SU-DHL-6 (cell line): ENCODE measurements at regions not wholly inside any gene's neighbourhood (a gene's known extent, or its start where the extent isn't known, plus 50 kb on each side); places are given as distances from the start of the nearest gene placed in this dataset.

Experiments used
- CTCF ChIP-seq: fragments of 200-600 bp; sonication (generic); IDR thresholded peaks from one replicate; pipeline ENCODE4 v1.5.1; 2017; ENCODE audit warnings: antibody characterized with exemption, mild to moderate bottlenecking, low read length, moderate library complexity; ENCODE audit not compliant: insufficient read depth, poor library complexity, severe bottlenecking
- EZH2phosphoT487 ChIP-seq: fragments of 200-600 bp; sonication (generic), shearing (Covaris generic); conservative IDR thresholded peaks from 2 replicates; pipeline ENCODE4 v1.6.1; 2018; ENCODE audit warnings: mild to moderate bottlenecking, antibody characterized with exemption, low read length, moderate library complexity, mixed read lengths

DNA sequence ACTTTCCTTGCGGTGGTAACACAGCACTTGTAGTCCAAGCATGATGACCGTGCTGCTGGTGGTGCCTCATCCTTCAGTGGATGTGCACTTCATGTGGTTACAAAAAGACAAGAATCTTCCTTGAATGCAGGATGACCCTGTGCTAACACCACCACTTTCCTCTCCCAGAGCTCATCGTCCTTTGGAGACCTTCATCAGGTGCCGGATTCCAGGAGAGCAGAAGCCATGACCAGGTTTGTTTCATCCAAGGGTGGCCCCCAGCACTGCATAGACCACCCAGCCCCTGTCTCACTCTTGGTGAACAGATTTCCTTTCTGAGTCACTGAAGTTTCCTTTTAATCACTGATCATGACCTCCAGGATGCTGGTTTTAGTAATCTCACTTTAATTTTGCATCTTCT, 101.2 kb upstream of the SYNDIG1 start:
- TF ChIP-seq CTCF (no peak), EZH2phosphoT487 (no peak)
